Spleen (tissue), 7 donors: ENCODE measurements at regions not wholly inside any gene's neighbourhood (a gene's known extent, or its start where the extent isn't known, plus 50 kb on each side); places are given as distances from the start of the nearest gene placed in this dataset.

Source experiments
- POLR2A ChIP-seq, 3 donors: fragments of 450-650 bp; IDR thresholded peaks; one replicate each; pipeline ENCODE4 v1.5.1; 2017; ENCODE audit warnings: antibody characterized with exemption in 3 of 3, mild to moderate bottlenecking in 1 of 3
- POLR2AphosphoS5 ChIP-seq, 3 donors: sonication (generic); formaldehyde crosslinking; IDR thresholded peaks; one replicate each; pipeline ENCODE4 v1.5.1; 2017; ENCODE audit warnings: antibody characterized with exemption in 3 of 3
- TF ChIP-seq, protein P1 (sequence below), 11 experiments: fragments of 200-600 bp in 7 of 11; fragments of 450-650 bp in 4 of 11; sonication (generic) in 4 of 11; IDR thresholded peaks in 8 of 11; conservative IDR thresholded peaks in 3 of 11; 1 replicate in 7 of 11; 2 replicates in 4 of 11; pipeline versions ENCODE4 v1.4.0 to v1.8.0; 2016 to 2021; ENCODE audit warnings: antibody characterized with exemption in 11 of 11, inconsistent platforms in 4 of 11, mild to moderate bottlenecking in 1 of 11
- donor health status: DM: no; HTN: no; CAD: no; lungs with moderate emphysema.
- donor health status: DM: no; HTN: no; CAD: no.
- donor health status: DM: no; HTN: no; CAD: no.

DNA sequence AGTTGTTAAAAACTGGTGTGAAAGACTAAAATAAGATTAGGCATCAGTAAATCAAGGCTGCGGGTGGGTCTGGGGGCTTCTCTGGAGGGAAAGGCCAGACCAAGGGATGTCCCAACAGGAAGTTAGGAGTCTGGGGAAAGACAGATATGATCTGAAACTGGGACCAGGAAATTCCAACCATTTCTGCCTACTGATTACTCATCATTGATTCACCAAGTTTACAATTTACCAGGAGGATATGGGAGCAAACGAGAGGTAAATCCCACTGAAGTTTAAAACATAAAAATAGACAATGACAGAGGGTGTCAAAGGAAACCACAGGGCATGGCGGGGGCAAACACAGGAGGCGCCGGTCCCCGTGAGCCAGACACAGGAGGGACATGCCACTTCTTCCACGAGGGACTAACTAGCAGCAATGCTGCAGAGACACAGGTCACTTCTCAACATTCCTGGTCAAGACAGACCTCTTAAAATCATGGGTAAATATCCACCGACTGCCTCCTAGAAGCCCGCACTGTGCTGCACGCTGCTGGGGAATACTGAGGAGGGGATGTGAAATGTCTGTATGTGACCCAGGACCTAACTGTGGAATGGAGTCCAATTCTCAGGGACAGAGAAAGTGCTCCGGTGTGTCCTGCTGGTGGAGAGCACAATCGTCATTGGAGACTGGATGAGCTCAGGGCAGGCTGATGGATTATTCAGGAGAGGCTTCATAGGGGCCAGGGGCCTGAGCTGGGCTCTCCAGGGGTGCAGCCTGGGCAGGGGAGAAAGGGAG, 153.4 kb upstream of the KLF14 start:
- TF ChIP-seq POLR2AphosphoS5 (IDR thresholded peaks at IDR 0.05) (no peak), POLR2A (IDR thresholded peaks at IDR 0.05) (no peak)
- TF ChIP-seq, protein P1, sequence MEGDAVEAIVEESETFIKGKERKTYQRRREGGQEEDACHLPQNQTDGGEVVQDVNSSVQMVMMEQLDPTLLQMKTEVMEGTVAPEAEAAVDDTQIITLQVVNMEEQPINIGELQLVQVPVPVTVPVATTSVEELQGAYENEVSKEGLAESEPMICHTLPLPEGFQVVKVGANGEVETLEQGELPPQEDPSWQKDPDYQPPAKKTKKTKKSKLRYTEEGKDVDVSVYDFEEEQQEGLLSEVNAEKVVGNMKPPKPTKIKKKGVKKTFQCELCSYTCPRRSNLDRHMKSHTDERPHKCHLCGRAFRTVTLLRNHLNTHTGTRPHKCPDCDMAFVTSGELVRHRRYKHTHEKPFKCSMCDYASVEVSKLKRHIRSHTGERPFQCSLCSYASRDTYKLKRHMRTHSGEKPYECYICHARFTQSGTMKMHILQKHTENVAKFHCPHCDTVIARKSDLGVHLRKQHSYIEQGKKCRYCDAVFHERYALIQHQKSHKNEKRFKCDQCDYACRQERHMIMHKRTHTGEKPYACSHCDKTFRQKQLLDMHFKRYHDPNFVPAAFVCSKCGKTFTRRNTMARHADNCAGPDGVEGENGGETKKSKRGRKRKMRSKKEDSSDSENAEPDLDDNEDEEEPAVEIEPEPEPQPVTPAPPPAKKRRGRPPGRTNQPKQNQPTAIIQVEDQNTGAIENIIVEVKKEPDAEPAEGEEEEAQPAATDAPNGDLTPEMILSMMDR (IDR thresholded peaks at IDR 0.05 in 8 of 11, conservative IDR thresholded peaks at IDR 0.05 in 3 of 11), result no peak
